ENCODE measurements at regions not wholly inside any gene's neighbourhood (a gene's known extent, or its start where the extent isn't known, plus 50 kb on each side); places are given as distances from the start of the nearest gene placed in this dataset.

DNA sequence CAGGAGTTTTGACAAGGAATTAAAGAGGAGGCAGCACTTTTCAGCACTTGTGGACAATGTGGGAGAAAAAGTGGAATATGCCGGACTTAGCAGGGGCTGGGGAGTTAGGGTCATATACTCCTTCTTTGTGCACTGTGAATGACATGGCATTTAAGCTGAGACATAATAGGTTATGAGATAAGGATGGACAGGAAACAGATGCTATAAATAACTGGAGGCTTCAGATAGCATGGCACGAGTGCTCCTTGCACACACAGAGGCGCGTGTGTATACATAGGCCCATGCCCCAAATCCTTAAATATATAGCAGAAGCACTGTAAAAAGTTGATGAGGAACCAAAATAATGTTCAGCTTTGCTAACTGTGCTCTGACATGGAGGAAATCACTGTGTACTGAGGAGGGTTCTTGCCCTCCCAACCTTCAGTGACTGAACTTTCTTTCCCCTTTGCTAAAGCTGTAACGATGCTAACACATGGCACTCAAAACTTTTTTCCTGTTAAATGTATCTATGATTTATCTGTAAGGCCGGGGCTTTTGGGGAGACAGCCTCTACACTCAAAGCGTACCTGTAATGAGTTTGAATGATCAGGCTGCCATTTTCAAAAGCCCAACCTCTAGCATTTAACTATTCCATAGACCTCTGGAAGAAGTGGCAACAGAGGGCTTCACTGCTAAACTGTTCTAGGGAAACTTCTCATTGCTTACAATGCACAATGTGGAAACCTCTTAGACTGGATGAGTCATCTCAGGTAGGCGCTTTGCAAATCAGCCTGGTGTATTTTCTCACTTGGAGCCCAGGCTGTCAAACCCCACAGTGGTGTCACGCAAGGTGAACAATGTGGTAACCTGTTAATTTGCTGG, 784.6 kb downstream of the NR2F2 start:
- no peak for DNase-seq

DNA sequence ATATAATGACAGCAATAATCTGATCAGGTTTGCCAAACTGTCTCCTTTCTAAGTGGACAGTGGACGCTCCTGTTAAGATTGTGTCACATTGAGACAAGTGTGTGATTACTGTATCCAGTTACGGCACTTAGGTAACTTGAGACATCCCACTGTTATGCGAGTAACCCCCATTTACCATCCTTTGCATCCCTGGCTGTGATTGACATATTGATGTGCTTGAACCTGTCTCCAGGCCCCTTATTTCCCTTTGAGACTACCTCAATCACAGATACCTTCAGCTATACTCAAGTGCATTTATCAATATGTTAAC, 785.2 kb downstream of the NR2F2 start:
- no peak for DNase-seq

DNA sequence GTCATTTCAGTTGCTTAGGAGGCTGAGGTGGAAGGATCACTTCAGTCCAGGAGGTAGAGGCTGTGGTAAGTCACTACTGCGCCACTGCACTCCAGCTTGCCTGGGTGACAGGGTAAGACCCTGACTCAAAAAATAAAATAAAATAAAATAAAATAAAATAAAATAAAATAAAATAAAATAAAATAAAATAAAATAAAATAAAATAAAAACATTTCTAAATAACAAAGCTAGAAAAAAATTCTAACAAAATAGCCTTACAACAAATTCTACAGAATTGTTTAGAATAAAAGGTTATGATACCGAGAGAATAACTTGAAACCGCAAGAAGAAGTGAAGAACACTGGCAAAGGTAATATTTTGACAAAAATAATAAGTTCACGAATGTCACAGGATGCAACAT, 794.3 kb downstream of the NR2F2 start:
- no peak for DNase-seq

DNA sequence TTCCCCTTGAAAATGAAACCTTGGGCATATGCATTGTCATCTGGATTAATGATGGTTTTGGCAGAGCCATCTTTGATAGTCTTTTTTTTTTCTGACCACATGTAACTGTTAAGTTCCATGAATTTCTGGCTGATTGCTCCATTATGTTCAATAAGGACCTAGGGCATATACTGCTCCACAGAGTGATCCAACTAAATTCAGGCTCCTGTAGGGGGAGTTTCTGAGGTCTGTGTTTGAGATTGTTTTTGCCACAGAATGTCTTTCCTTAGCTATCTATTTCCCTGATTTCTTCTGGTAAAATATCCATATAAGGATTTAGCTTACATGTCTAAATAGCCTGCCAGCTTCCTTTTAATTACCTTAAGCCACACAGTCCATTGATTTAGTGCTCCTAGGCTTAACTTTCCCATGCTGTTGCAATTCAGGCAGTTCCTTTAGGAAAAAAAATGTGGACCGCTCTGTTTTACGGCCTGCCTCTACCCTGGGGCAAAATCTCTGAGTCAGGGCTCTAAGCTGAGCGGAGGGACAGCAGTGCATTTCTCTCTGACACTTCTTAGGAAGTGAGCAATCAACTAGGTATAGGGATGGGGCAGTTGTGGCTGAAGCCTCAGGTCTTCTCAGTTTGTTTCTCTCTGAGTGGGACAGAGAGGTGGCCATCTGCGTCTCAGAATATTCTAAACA, 796.2 kb downstream of the NR2F2 start:
- DNase-seq: no peak

DNA sequence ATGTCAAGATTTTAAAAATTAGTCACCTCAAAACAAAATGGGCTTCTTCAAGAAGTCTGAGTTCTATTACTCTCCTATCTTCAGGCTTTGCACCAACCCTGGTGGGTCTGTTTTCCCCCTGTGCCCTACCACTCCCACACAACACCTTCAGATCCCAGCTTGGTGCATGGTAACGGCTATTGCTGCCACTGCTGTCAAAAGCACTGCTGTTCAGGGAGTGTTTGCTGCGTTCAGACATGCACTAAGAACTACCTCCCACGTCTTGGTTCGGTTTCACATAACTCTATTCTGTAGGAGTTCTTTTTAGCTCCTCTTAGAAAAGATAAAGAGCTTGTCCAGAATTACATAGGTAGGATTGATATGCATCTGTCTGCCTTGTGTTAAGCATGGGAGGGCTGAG, 799.2 kb downstream of the NR2F2 start:
- no peak for DNase-seq

DNA sequence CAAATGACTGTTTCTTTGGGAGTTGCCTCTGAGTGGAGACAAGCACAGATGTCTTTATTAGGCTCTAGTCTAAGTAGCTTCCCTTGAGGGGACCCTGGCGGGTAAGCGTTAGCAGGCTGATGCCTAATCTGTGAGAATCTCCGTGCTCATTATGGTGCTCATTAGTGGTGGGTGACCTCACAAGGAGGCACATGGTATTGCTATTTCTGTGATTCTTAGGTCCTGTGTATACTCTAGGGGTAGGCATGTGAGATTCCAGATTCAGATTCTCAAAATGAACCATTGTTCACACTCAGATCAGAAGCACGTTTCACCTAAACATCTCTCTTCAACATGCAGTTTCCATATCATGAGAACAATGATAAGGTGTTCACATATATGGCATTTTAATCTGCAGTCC, 809.7 kb downstream of the NR2F2 start:
- no peak for DNase-seq

DNA sequence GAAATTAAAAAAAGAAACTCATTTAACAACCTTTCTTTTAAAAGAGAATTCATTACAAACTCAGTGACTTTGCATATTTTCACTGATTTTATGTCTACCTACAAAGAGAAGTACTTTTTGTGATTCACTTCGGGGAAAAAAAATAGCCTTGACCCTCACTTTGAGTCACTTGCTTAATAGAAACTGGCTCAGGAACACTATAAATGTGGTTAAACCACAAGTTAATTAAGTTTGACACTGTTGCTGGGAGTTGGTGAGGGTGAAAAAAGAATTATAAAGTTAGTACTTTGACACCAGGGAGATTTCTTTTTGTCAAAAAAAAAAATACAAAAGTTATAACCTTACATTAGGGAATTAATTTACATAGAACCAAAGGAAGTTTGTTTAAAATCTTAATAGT, 810.9 kb downstream of the NR2F2 start:
- DNase-seq: no peak

DNA sequence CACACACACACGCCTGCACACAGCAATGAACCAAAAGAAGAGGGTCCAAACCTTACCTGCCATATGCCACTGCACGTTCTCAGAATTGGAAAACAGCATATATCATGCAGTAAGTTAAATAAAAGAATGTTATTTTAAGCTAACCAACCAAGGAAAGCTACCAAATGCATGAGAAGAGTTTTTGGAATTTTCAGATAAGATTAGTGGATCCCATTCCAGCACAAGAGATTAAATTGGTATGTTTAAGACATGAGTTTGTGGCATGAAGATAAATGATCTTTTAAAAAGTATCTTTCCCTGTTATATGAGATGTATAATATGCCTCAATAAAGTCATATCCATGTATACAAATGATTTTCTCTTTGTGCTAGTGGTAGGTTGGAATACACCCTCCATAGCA, 811.4 kb downstream of the NR2F2 start:
- no peak for DNase-seq

DNA sequence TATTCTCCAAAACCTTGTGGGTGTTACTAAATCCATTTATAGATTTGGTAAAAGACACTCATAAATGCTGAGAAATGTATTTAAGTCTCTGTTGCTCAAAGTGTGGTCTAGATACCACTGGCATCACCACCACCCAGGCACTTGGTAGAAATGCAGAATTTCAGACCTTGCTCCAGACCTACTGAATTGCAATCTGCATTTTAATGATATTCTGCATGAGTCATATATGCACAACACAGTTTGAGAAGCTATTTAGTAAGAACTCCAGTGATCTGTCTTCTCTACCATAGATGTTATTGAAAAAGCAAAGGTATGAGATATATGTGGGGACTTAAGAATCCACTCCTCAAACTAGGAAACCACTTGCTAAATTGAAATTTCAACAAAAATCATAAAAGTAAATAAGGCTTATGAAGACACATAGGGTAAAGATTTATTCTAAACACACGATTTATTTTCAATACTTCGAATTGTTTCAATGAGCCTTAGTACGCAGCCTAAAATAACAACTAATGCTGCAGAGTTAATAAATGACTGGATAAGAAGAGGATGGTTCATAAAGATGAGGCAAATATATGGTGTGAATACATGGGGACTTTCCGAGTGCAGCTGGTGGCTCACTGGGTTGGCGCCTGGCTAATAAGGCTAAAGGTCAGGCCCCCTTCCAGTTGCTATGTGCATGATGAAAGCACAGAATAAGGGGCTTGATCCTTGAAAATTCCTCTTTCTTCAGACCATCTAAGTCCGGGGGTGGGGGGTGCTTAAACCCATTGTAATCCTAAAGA, 813.3 kb downstream of the NR2F2 start:
- DNase-seq: no peak

DNA sequence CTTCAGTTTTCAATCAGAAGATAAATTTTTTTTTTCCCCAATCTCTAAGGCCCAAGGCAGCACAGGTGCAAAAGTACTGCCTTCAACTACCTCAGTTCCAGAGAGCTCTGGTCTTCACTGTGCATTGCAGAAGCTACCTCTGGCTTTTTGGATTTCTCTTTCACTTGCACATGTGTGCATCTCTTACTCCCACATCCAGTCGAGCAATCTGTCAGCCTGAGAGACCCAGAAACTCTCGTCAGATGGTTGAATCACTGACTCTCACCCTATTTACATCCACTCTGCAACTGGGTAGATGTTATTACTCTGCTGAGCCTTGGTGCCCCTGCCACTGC, 813.8 kb downstream of the NR2F2 start:
- DNase-seq: no peak

DNA sequence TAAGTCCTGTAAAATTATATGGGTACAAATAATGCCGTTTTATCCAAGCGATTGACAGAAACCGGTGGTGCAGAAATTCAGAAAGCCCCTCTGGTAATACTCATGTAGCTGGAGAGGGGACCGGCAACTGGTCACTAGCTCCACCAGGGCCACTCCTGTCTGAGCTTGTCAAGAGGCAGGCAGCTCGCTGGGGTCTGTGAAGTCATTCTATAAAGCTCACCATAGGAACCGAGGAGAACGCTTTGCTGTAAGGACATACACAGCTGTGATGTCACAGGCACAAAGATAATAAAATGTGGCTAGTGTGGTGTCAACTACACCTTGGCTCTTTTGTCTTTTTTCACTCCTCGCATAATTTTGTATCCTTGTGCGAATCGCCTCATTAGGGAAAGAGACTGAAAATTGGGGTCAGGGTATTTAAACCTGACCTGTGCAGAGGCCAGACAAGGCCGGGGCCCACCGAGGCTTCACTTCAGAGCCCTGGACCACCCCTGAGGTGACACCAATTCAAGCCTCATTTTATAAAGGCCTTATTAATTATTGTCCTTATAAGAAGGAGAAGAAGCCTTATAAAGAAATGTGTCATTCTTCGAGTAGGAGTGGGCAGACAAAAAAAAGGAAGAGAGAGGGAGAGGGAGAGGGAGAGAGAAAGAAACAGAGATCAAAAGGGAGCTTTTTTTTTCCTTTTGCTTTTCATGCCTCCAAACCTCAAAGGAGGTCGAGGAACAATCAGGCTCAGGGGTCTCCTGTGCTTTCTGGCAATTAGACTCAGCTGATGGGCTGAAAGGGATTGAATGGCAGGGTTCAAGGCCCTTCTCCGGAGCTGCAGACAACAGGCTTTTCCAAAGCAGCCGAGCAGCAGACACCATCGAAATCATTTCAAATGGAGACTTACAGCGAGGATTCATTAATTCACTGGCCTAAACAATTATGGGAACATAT, 813.3 kb upstream of the ARRDC4 start:
- no peak for DNase-seq

DNA sequence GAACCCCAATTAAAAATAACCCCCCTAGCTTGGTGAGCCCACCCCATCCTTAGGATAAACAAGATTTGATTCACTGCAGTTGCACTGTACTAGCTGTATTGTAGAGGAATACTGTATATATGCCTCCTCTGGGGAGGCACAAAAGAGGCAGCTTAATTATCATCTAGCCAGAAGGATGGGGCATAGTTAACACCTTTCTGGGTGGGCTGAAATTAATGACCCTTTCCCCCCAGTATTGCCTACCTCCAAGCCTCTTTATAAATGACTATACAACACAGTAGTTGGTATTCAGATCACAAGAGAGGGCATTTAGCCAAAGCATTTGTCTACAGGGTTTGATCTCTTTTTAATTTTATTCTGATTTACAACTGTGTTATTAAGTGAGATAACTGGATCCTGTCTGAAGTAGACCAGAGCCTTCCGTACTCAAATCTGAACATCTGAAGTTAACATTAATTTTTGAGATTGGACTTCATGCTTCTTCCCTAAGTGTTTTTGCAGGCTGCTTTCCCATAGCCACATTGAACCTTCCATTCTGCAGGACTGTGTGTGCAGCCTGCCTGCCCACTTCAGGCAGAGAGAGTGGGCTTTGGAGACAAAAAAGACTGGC, 807.0 kb upstream of the ARRDC4 start:
- no peak for DNase-seq

DNA sequence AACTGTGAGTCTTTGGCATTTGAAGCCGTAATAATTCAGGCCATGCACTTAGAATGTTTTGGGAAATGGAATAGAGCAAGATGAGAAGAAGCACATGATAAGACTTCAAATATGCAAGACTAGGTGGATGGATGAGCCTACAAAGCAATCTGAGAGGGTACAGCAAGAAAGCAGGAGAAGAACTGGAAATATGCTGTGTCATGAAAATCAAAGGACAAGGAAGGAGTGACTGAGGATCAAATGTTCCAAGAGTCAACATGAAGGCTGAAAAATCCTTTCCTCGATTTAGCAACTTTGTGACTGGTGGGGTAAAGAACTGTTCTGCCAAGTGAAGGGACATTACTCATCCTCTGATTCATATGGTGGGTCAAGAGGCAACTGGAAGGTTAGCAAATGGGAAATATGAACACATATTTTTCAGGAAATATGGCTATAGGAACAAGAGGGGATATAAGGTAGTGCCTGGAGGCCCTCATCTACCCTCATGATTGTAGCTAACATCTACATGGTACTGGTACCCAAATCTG, 803.7 kb upstream of the ARRDC4 start:
- DNase-seq: no peak

DNA sequence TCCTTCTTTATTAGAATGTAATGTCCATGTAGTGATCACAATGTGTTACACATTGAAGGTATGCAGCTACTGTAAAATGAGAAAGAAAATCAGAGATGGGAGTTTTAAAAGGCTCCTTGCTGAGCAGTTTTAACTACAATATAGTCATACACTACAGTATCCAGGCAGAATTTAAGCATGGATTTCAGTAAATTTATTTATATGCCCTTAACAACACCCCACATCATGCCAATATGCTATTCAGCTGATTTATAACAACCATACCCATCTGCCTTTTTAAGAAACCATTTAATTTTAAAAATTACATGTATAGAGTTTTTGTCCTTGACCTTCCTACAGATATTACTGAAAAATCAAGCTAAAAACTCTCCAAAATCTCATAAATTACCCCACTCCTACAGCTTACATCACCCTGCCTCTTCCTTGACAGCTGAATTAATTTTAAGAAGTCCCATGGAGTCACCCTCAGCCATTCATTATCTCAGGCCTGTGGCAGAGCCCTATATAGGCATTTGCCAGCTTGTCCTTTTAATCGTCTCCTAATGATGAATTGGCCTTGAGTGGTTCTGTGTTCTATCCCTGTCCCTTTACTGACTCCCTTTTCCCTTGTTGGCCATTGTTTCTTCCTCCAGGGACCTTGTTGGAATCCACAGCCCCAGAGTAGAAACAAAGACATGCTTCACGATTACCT, 797.6 kb upstream of the ARRDC4 start:
- no peak for DNase-seq

DNA sequence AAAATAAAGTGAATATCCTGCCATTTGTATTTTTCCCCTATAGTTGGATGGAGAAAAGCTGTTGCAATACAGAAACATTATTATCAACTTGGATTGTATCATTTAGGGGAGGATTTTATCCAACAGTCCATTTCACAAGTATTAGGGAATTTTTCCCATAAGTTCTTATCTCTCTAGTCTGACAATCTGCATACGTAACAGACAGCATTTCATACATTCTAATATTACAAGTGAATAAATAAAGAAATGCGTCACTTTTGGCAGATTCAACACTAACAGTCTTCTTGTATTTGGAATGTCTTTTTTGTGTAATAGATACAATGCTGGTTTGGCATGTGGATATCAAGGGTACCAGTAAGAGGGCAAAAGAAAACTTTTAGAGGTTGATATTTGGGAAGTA, 795.3 kb upstream of the ARRDC4 start:
- DNase-seq: no peak

DNA sequence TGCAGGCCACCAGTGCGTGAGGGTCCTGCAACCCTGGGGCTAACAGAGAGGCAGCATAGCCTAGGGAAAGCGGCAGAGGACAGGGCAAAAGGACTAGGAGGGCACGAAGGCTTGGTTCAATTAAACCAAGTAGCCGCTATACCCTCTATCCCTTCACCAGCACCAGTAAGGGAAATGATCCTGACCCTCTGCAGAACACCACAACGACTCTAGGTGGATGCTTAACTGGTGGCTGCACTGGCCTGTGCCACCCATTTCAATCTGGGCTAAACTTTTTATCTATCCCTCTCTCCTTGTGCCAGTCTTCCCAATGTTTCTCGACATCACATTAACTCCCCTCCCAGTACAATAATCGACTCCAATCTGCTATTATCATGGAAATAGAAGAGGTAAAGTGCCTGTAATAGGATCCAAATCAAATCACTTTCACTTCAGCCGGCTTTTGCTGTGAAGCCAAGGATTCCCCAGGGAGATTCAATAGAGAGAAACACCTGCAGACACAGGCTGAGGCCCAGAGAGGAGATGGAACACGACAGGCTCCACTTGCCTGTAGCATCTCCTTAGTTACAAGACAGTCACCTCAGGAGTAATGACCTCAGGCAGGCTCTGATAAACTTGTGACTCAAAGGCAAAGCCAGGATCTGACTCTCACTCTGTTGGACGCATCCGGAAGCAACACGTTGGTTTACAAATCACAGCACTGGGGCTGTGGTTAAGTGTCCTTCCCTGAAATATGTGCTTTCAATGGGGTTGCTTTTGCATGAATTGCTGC, 791.6 kb upstream of the ARRDC4 start:
- DNase-seq: no peak

DNA sequence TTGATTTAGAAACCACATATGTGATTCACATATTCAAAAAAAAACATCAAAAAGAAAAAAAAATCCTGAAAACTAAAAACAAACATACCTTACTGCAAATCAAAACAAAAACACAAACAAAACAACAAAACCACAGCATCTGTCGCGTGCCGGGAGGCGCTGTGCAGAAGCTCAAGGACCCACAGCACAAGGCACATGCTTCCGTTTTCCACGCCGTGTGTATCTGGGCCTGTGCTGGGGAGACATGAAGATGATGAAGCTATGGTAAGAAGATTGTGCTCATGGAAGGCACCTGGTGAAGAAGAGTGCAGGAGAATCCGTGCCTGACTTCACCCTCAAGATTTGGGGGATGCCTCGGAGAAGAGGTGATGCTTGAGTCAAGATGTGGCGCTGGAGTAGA, 788.9 kb upstream of the ARRDC4 start:
- no peak for DNase-seq

DNA sequence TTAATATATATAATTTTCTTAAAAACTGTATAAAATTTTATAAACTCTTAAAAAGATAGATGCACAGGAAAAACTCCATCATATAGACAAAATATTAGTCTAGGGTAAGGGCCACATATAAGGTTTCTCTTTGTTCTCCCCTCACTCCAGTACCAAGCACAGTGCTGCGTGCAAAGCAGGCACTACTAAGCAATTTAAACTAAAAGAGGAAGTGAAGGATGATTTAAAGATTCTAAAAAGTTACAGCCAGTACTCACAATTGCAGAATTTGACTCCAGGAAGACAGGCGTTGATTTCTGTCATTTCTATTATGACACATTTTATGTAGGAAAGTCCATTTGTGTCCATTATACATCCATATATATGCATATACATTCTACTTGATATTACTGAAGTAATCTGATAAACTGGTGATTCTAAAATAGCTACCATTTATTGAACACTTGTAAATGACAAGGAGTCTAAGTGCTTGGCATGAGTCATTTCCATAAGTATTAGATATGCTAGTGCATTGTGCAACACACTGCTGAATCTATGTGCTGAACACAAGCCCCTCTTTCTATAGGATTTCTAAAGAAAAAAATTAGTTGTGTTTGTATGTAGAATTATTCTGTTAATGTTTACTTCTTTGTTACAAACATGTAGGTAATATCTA, 785.5 kb upstream of the ARRDC4 start:
- no peak for DNase-seq

DNA sequence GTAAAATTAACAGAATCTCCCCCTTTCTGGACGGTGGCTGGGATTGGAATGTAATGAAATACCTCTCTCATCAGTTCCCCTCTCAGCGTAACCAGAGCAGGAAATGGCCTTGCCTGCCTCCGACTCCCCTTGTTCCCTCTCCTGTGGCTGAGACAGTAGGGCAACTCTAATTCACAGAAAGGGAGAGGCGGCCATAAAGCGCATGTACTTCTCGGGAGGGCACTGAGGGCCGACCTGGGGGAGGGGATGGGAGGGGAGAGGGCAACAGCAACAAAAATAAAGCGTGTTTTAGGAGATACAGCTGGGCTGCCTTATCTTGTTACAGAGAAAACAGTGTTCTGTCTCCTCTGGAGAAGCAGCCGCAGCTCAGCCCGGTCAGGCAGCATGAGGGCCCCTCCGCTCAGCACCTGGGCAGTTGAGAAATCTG, 783.3 kb upstream of the ARRDC4 start:
- no peak for DNase-seq

DNA sequence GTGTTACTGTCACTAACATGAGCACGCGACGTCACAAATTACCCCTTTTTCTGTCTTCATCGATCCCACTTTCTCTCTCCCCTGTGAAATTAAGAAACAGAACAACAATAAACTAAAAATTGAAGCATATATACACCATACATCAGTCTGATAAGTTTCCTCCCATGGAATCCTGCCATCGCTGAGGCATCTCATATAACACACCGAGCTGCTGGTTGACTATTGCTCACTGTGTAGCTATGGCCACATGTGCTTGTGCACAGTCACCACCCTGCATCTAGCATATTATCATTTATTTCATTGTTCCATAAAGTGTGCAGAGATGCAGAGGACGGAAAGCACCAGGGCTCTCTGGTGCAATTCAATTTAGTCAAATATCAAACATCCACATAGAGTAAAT, 777.9 kb upstream of the ARRDC4 start:
- DNase-seq: no peak

Measured in inflammatory macrophage (primary cell).